ENCODE measurements at regions not wholly inside any gene's neighbourhood (a gene's known extent, or its start where the extent isn't known, plus 50 kb on each side); places are given as distances from the start of the nearest gene placed in this dataset.

DNA sequence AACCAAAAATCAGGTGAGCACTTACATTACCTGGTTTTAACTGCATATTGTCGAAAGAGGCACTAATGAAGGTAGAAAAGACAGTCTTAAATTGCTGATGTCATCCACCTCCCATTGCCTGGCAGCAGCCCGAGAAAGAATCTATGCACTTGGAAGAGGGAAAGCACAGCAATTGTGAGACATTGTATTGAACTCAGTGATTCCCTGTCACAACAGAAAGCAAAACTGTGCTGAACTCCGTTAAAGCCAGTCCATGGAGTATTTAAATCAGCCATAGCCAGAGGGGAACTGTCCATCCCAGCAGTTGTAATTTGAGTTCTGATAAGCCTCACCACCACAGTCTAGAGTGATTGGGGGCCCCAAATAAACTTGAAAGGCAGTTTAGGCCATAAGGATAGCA lies 466.6 kb upstream of the PCDH9 start:
- no peaks in the 10 kb centered on the region for H3K36me3 ChIP-seq (ENCODE audit: control insufficient read depth in 4 of 4, insufficient read depth in 3 of 4, low read depth in 1 of 4, low read length in 3 of 4)
- no peak overlapping the region for H3K4me3 ChIP-seq (ENCODE audit: low read depth in 1 of 3, low read length in 3 of 3)
- TF ChIP-seq, protein P1, sequence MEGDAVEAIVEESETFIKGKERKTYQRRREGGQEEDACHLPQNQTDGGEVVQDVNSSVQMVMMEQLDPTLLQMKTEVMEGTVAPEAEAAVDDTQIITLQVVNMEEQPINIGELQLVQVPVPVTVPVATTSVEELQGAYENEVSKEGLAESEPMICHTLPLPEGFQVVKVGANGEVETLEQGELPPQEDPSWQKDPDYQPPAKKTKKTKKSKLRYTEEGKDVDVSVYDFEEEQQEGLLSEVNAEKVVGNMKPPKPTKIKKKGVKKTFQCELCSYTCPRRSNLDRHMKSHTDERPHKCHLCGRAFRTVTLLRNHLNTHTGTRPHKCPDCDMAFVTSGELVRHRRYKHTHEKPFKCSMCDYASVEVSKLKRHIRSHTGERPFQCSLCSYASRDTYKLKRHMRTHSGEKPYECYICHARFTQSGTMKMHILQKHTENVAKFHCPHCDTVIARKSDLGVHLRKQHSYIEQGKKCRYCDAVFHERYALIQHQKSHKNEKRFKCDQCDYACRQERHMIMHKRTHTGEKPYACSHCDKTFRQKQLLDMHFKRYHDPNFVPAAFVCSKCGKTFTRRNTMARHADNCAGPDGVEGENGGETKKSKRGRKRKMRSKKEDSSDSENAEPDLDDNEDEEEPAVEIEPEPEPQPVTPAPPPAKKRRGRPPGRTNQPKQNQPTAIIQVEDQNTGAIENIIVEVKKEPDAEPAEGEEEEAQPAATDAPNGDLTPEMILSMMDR (IDR thresholded peaks at IDR 0.05; ENCODE audit: low read depth, low read length, missing input control) = no peak
- TF ChIP-seq YY1 (IDR thresholded peaks at IDR 0.05) (no peak), GABPA (IDR thresholded peaks at IDR 0.05 in 1 of 2, conservative IDR thresholded peaks at IDR 0.05 in 1 of 2) (no peak), SP1 (IDR thresholded peaks at IDR 0.05) (no peak), RXRA (IDR thresholded peaks at IDR 0.05) (no peak), JUND (IDR thresholded peaks at IDR 0.05) (no peak), FOXA2 (IDR thresholded peaks at IDR 0.05) (no peak), EGR1 (IDR thresholded peaks at IDR 0.05; ENCODE audit: low read depth in 2 of 2) (no peak), NR2F2 (IDR thresholded peaks at IDR 0.05) (no peak), HNF4A (conservative IDR thresholded peaks at IDR 0.05) (no peak), FOXA1 (IDR thresholded peaks at IDR 0.05) (no peak), HNF4G (IDR thresholded peaks at IDR 0.05) (no peak)
- TF ChIP-seq, protein P2, sequence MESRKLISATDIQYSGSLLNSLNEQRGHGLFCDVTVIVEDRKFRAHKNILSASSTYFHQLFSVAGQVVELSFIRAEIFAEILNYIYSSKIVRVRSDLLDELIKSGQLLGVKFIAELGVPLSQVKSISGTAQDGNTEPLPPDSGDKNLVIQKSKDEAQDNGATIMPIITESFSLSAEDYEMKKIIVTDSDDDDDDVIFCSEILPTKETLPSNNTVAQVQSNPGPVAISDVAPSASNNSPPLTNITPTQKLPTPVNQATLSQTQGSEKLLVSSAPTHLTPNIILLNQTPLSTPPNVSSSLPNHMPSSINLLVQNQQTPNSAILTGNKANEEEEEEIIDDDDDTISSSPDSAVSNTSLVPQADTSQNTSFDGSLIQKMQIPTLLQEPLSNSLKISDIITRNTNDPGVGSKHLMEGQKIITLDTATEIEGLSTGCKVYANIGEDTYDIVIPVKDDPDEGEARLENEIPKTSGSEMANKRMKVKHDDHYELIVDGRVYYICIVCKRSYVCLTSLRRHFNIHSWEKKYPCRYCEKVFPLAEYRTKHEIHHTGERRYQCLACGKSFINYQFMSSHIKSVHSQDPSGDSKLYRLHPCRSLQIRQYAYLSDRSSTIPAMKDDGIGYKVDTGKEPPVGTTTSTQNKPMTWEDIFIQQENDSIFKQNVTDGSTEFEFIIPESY (IDR thresholded peaks at IDR 0.05) = no peak
- TF ChIP-seq, protein P3, sequence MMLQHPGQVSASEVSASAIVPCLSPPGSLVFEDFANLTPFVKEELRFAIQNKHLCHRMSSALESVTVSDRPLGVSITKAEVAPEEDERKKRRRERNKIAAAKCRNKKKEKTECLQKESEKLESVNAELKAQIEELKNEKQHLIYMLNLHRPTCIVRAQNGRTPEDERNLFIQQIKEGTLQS (IDR thresholded peaks at IDR 0.05) = no peak
- TF ChIP-seq, protein P4, sequence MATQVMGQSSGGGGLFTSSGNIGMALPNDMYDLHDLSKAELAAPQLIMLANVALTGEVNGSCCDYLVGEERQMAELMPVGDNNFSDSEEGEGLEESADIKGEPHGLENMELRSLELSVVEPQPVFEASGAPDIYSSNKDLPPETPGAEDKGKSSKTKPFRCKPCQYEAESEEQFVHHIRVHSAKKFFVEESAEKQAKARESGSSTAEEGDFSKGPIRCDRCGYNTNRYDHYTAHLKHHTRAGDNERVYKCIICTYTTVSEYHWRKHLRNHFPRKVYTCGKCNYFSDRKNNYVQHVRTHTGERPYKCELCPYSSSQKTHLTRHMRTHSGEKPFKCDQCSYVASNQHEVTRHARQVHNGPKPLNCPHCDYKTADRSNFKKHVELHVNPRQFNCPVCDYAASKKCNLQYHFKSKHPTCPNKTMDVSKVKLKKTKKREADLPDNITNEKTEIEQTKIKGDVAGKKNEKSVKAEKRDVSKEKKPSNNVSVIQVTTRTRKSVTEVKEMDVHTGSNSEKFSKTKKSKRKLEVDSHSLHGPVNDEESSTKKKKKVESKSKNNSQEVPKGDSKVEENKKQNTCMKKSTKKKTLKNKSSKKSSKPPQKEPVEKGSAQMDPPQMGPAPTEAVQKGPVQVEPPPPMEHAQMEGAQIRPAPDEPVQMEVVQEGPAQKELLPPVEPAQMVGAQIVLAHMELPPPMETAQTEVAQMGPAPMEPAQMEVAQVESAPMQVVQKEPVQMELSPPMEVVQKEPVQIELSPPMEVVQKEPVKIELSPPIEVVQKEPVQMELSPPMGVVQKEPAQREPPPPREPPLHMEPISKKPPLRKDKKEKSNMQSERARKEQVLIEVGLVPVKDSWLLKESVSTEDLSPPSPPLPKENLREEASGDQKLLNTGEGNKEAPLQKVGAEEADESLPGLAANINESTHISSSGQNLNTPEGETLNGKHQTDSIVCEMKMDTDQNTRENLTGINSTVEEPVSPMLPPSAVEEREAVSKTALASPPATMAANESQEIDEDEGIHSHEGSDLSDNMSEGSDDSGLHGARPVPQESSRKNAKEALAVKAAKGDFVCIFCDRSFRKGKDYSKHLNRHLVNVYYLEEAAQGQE (IDR thresholded peaks at IDR 0.05) = no peak
- H3K9me3 ChIP-seq (ENCODE audit: control insufficient read depth in 4 of 4, low read length in 3 of 4) = peaks cover 0 to 2% (median 0%) of the 10 kb centered on the region in 4 donors
- WGBS = 58% methylated on average over 3 of the region's 3 CpGs
- H3K9ac ChIP-seq (ENCODE audit: low read depth in 1 of 2, low read length in 2 of 2) = no peak overlapping the region
- H3K27me3 ChIP-seq (ENCODE audit: control insufficient read depth in 4 of 4, insufficient read depth in 4 of 4, low read length in 3 of 4) = no peaks in the 10 kb centered on the region
- H3K4me1 ChIP-seq (ENCODE audit: control insufficient read depth in 4 of 4, insufficient read depth in 4 of 4, low read length in 3 of 4) = no peaks in the 10 kb centered on the region
- DNase-seq (ENCODE audit: low spot score) = no peak
- H3K27ac ChIP-seq (ENCODE audit: low read depth in 1 of 2, low read length in 2 of 2) = no peak overlapping the region

DNA sequence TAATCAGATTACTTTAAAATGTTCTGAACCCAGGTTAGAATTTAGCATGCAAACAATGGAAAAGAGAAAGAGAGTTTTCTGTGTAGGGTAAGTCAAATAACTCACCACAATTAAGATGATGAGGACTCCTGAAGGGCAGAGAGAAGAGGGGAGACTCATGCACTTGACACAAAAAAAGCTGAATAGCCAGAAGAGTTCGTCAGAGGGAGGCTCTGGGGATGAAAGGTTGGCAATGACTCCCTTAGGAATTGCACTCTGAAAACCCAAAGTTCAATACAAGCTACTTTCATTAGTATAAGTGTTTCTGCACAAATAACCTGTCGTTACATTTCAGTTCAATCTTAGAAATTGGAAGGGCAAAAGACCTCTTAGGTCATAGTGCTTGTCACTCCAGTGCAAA lies 434.4 kb upstream of the PCDH9 start:
- WGBS = 31% methylated on average over 2 of the region's 2 CpGs
- Histone ChIP-seq H3K27me3 (ENCODE audit: control insufficient read depth in 4 of 4, insufficient read depth in 4 of 4, low read length in 3 of 4) (no peaks in the 10 kb centered on the region), H3K4me3 (ENCODE audit: low read depth in 1 of 3, low read length in 3 of 3) (no peak overlapping the region), H3K27ac (ENCODE audit: low read depth in 1 of 2, low read length in 2 of 2) (no peak overlapping the region), H3K4me1 (ENCODE audit: control insufficient read depth in 4 of 4, insufficient read depth in 4 of 4, low read length in 3 of 4) (no peaks in the 10 kb centered on the region), H3K9me3 (ENCODE audit: control insufficient read depth in 4 of 4, low read length in 3 of 4) (no peaks in the 10 kb centered on the region), H3K36me3 (ENCODE audit: control insufficient read depth in 4 of 4, insufficient read depth in 3 of 4, low read depth in 1 of 4, low read length in 3 of 4) (no peaks in the 10 kb centered on the region), H3K9ac (ENCODE audit: low read depth in 1 of 2, low read length in 2 of 2) (no peak overlapping the region)
- no peak for DNase-seq (ENCODE audit: low spot score)
- TF ChIP-seq, protein P1 (IDR thresholded peaks at IDR 0.05; ENCODE audit: low read depth, low read length, missing input control) = no peak
- TF ChIP-seq, protein P5, sequence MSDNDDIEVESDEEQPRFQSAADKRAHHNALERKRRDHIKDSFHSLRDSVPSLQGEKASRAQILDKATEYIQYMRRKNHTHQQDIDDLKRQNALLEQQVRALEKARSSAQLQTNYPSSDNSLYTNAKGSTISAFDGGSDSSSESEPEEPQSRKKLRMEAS (IDR thresholded peaks at IDR 0.05) = no peak
- TF ChIP-seq HNF4A (conservative IDR thresholded peaks at IDR 0.05) (no peak), TAF1 (conservative IDR thresholded peaks at IDR 0.05) (no peak), FOXA2 (IDR thresholded peaks at IDR 0.05) (no peak), RAD21 (IDR thresholded peaks at IDR 0.05) (no peak)
- TF ChIP-seq, protein P3 (IDR thresholded peaks at IDR 0.05) = no peak
- TF ChIP-seq, protein P2 (IDR thresholded peaks at IDR 0.05) = no peak
